H1 (cell line): ENCODE measurements at regions not wholly inside any gene's neighbourhood (a gene's known extent, or its start where the extent isn't known, plus 50 kb on each side); places are given as distances from the start of the nearest gene placed in this dataset.

Experiments
- ATF3 ChIP-seq: IDR thresholded peaks from 2 replicates; pipeline ENCODE4 v1.6.1; 2011; ENCODE audit warnings: low read depth, mild to moderate bottlenecking, low read length; ENCODE audit not compliant: insufficient read depth
- CHD7 ChIP-seq: fragments of 300-600 bp; sonication (generic); IDR thresholded peaks from 2 replicates; pipeline ENCODE4 v1.7.1; 2012; ENCODE audit warnings: low read length, moderate library complexity, mild to moderate bottlenecking, inconsistent platforms; ENCODE audit not compliant: insufficient replicate concordance
- EGR1 ChIP-seq: IDR thresholded peaks from 2 replicates; pipeline ENCODE4 v1.6.1; 2011; ENCODE audit warnings: low read depth, low read length, borderline replicate concordance
- RNF2 ChIP-seq: fragments of 200-900, 300-1000 bp; sonication (generic); IDR thresholded peaks from 2 replicates; pipeline ENCODE4 v1.7.1; 2016; ENCODE audit warnings: borderline replicate concordance, low read depth, mild to moderate bottlenecking, antibody characterized with exemption, low read length; ENCODE audit not compliant: poor library complexity, severe bottlenecking; ENCODE audit errors: missing control alignments
- SP1 ChIP-seq: IDR thresholded peaks from 2 replicates; pipeline ENCODE4 v1.6.1; 2011; ENCODE audit warnings: low read depth, low read length
- SP4 ChIP-seq: IDR thresholded peaks from 2 replicates; pipeline ENCODE4 v1.6.1; 2012; ENCODE audit warnings: low read length, inconsistent platforms
- TEAD4 ChIP-seq: IDR thresholded peaks from 2 replicates; pipeline ENCODE4 v1.6.1; 2012; ENCODE audit warnings: low read depth, low read length, inconsistent platforms, mixed read lengths

DNA sequence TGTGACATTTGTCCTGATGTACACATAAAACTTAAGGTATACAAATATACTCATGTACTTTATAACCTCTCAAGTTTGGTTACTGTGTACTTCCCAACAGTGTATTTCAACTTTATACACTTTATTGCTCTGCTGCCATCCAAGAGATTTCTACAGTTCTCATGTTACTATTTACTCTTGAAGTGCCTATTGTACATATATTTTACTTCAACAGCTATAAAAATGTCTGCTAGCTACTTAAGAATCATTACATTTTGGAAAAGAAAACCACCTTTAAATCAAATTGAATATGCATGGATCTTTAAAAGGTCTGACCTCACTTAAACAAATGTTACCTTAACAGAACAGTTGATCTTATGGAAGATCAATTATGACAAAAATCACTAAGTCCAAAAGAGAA, 1056.4 kb downstream of the ADGRL3 start (continued):
- TF ChIP-seq TEAD4 (no peak), RNF2 (no peak), SP1 (no peak), EGR1 (no peak), SP4 (no peak), ATF3 (no peak), CHD7 (no peak)
